ENCODE measurements at regions not wholly inside any gene's neighbourhood (a gene's known extent, or its start where the extent isn't known, plus 50 kb on each side); places are given as distances from the start of the nearest gene placed in this dataset.

GRCh38 chr6:150301846-150302519 lies 66.8 kb upstream of the IYD start:
- TF ChIP-seq CTCF (conservative IDR thresholded peaks at IDR 0.05; ENCODE audit: low read length) (no peak), EZH2phosphoT487 (IDR thresholded peaks at IDR 0.05; ENCODE audit: borderline replicate concordance, low read depth, low read length) (no peak)
